B cell (primary cell): ENCODE measurements at regions not wholly inside any gene's neighbourhood (a gene's known extent, or its start where the extent isn't known, plus 50 kb on each side); places are given as distances from the start of the nearest gene placed in this dataset.

ENCODE experiments used
- CTCF ChIP-seq: fragments of 200-600 bp; IDR thresholded peaks from one replicate; pipeline ENCODE4 v1.8.0; 2022; ENCODE audit warnings: antibody characterized with exemption, mild to moderate bottlenecking
- EZH2 ChIP-seq: IDR thresholded peaks from 2 replicates; pipeline ENCODE4 v1.6.1; 2012; ENCODE audit warnings: borderline replicate concordance, low read depth, mild to moderate bottlenecking, moderate library complexity, low read length; ENCODE audit not compliant: insufficient read depth, poor library complexity, severe bottlenecking

DNA sequence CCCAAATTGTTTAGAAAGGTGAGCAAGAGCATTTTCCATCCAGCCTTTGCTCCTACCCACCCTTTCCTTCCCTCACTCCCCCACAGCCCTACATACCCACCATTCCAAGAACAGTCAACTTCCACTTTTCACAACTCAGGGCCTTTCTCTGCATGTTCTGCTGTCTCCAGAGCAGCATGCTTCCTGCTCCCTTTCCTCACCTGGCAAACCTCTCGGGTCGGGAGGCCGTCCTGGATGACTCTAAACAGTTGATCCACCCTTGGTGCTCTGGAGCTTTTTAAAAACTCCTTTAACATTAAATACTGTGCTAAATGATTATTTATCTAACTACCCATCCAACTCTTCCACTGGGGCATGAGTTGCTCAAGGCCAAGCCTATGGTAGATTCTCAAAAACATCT, 200.6 kb downstream of the SETD4 start:
- TF ChIP-seq CTCF (no peak), EZH2 (no peak)
